ENCODE measurements at regions not wholly inside any gene's neighbourhood (a gene's known extent, or its start where the extent isn't known, plus 50 kb on each side); places are given as distances from the start of the nearest gene placed in this dataset.

DNA sequence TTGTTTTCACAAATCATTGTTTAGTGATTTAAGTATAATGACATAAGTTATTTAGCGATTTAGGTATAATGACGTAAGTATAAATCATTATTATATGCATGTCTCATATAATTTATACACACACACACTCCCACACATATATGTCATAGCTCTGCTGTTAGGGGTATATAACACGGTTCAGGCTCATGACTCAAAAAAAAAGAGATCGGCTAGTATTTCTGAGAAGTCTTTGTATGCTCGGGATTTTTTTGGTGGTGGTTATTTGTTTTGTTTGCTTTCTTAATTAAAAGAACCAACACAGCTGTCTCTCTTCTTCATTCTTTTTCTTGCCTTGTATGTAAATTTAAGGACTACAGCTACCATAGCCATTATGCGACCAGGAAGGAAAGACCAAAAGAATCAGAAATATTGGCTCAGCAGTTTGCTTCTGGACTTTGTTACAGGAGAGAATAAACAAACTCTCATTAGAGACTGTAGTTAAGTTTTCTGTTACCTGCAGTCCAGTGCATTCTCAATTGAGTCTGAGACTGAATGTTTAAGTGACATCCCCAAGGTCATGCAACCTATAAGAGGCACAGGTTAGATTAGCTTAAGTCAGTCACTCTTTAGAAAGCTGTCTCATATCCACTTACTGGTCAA is 83.2 kb upstream of the NREP start:
- dilution Hi-C loops (cut with HindIII; ENCODE audit: low sequenced_read_pairs, unreplicated experiment), result no loop called here
- no peak overlapping the region for H3K18ac ChIP-seq (ENCODE audit: low read depth, low read length)
- in situ Hi-C loops (cut with MboI; ENCODE audit: low sequenced_read_pairs), result no loop called here
- H2AK9ac ChIP-seq (replicated peaks; ENCODE audit: low read depth, low read length, poor library complexity), result no peak overlapping the region
- H3K9me1 ChIP-seq (ENCODE audit: insufficient read depth, low read length), result no peaks in the 10 kb centered on the region
- H3K23ac ChIP-seq (ENCODE audit: low read depth, low read length), result no peak overlapping the region
- ChIA-PET CTCF (no interaction called here), POLR2A (ENCODE audit: unreplicated experiment) (no interaction called here)
- H2BK20ac ChIP-seq (ENCODE audit: low read depth, low read length), result no peak overlapping the region
- H3K79me1 ChIP-seq (ENCODE audit: low read depth in 1 of 2, low read length in 2 of 2), result no peaks in the 10 kb centered on the region
- no peak overlapping the region for H3K4me3 ChIP-seq (ENCODE audit: insufficient read depth, low read depth, low read length)
- no peak overlapping the region for H2AK5ac ChIP-seq (ENCODE audit: low read depth, low read length)
- H2BK5ac ChIP-seq (ENCODE audit: low read depth, low read length, poor library complexity, severe bottlenecking), result no peak overlapping the region
- H4K8ac ChIP-seq (ENCODE audit: low read depth in 2 of 2, low read length in 2 of 2), result no peak overlapping the region
- H3K56ac ChIP-seq (ENCODE audit: extremely low read depth, insufficient read depth, low read length), result no peak overlapping the region
- no peak overlapping the region for H3K4ac ChIP-seq (ENCODE audit: low read depth, low read length)
- no peak overlapping the region for H3K9ac ChIP-seq (ENCODE audit: low read depth, low read length)
- H4K91ac ChIP-seq (ENCODE audit: insufficient read depth, low read depth, low read length), result no peak overlapping the region
- H2AFZ ChIP-seq (replicated peaks; ENCODE audit: low read length, poor library complexity), result no peak overlapping the region
- no peaks in the 10 kb centered on the region for H3K9me3 ChIP-seq (ENCODE audit: control insufficient read depth, insufficient read depth, low read length)
- H3K27me3 ChIP-seq (ENCODE audit: control insufficient read depth, insufficient read depth, low read length), result no peaks in the 10 kb centered on the region
- no peak for TF ChIP-seq MAZ (IDR thresholded peaks at IDR 0.05; ENCODE audit: borderline replicate concordance, low read depth, low read length)
- no peak for TF ChIP-seq MXI1 (IDR thresholded peaks at IDR 0.05; ENCODE audit: borderline replicate concordance, low read depth, low read length)
- no peak for TF ChIP-seq CEBPB (IDR thresholded peaks at IDR 0.05; ENCODE audit: low read depth, low read length)
- TF ChIP-seq RAD21 (IDR thresholded peaks at IDR 0.05; ENCODE audit: low read length), result no peak
- no peak for TF ChIP-seq NFE2L2 (IDR thresholded peaks at IDR 0.05; ENCODE audit: low read depth, low read length)
- no peak overlapping the region for H4K5ac ChIP-seq (ENCODE audit: low read depth, low read length)
- no peak for ATAC-seq (ENCODE audit: low read depth)
- H3K36me3 ChIP-seq (ENCODE audit: control insufficient read depth, insufficient read depth, low read length), result no peaks in the 10 kb centered on the region
- H2BK120ac ChIP-seq (ENCODE audit: low read depth, low read length), result no peak overlapping the region
- H3K14ac ChIP-seq (replicated peaks; ENCODE audit: low read depth, low read length), result no peak overlapping the region
- H4K20me1 ChIP-seq (ENCODE audit: insufficient read depth, low read length), result no peaks in the 10 kb centered on the region
- no peak overlapping the region for H3K27ac ChIP-seq (ENCODE audit: insufficient read depth, low read length)
- WGBS, 2 experiments (ENCODE audit: extremely low coverage in 2 of 2, insufficient read length in 1 of 2), result no CpG with 5 or more reads among the region's 6 CpGs
- no peak for DNase-seq
- no peak overlapping the region for H3K4me2 ChIP-seq (ENCODE audit: low read depth, low read length)
- no peak overlapping the region for H2BK15ac ChIP-seq (ENCODE audit: low read depth, low read length)
- intact Hi-C loops (cut with micrococcal nuclease), result no loop called here
- no TSS peak for BruUV-seq (replicated peaks)
- H3K4me1 ChIP-seq (ENCODE audit: control insufficient read depth, insufficient read depth, low read length), result no peaks in the 10 kb centered on the region; the same call in 1 of the 2 replicates
